HCT116 (cell line): ENCODE measurements at regions not wholly inside any gene's neighbourhood (a gene's known extent, or its start where the extent isn't known, plus 50 kb on each side); places are given as distances from the start of the nearest gene placed in this dataset.

Experiments used
- CEBPB ChIP-seq: IDR thresholded peaks from 2 replicates; pipeline ENCODE4 v1.6.1; 2012; ENCODE audit warnings: low read depth
- ELF1 ChIP-seq: IDR thresholded peaks from 2 replicates; pipeline ENCODE4 v1.6.1; 2012; ENCODE audit warnings: low read depth, borderline replicate concordance
- EZH2 ChIP-seq: fragments of 200-600 bp; sonication (generic); IDR thresholded peaks from 2 replicates; pipeline ENCODE4 v1.6.1; 2017; ENCODE audit warnings: antibody characterized with exemption, mixed run types
- FOSL1 ChIP-seq: IDR thresholded peaks from 2 replicates; pipeline ENCODE4 v1.6.1; 2012; ENCODE audit warnings: low read depth
- POLR2A ChIP-seq: IDR thresholded peaks from 2 replicates; pipeline ENCODE4 v1.7.0; 2011; ENCODE audit warnings: borderline replicate concordance; ENCODE audit not compliant: insufficient read depth, insufficient read length; ENCODE audit errors: extremely low read depth
- TCF7L2 ChIP-seq: IDR thresholded peaks from 2 replicates; pipeline ENCODE4 v1.7.0; 2011; ENCODE audit warnings: borderline replicate concordance, inconsistent platforms; ENCODE audit not compliant: insufficient read depth, insufficient read length; ENCODE audit errors: extremely low read depth
- YY1 ChIP-seq: IDR thresholded peaks from 2 replicates; pipeline ENCODE4 v1.6.1; 2011; ENCODE audit warnings: low read length, low read depth, moderate library complexity, mild to moderate bottlenecking; ENCODE audit not compliant: insufficient replicate concordance; ENCODE audit errors: extremely low read depth
- ZNF274 ChIP-seq: fragments of 200-500 bp; sonication (Bioruptor generic); IDR thresholded peaks from 2 replicates; pipeline ENCODE4 v1.6.1; 2014; ENCODE audit warnings: mild to moderate bottlenecking, low read depth, low read length, inconsistent platforms
- TF ChIP-seq, protein P1 (sequence below), 3 experiments: fragments of 200-600 bp in 1 of 3; sonication (generic) in 1 of 3; IDR thresholded peaks in 2 of 3; conservative IDR thresholded peaks in 1 of 3; 2 replicates each; pipeline ENCODE4 v1.5.1; 2012 to 2017; ENCODE audit warnings: low read depth in 2 of 3, low read length in 2 of 3, antibody characterized with exemption in 1 of 3, borderline replicate concordance in 1 of 3, control low read depth in 1 of 3, mild to moderate bottlenecking in 1 of 3, mixed read lengths in 1 of 3, mixed run types in 1 of 3, moderate library complexity in 1 of 3; ENCODE audit not compliant: insufficient read depth in 1 of 3
- TF ChIP-seq, protein P2 (sequence below): IDR thresholded peaks from 2 replicates; pipeline ENCODE4 v1.6.1; 2012; ENCODE audit warnings: low read depth
- TF ChIP-seq, protein P3 (sequence below): IDR thresholded peaks from 2 replicates; pipeline ENCODE4 v1.6.1; 2012
- TF ChIP-seq, protein P4 (sequence below): IDR thresholded peaks from 2 replicates; pipeline ENCODE4 v1.6.1; 2011; ENCODE audit warnings: mild to moderate bottlenecking, low read length, moderate library complexity; ENCODE audit not compliant: insufficient replicate concordance; ENCODE audit errors: extremely low read depth

DNA sequence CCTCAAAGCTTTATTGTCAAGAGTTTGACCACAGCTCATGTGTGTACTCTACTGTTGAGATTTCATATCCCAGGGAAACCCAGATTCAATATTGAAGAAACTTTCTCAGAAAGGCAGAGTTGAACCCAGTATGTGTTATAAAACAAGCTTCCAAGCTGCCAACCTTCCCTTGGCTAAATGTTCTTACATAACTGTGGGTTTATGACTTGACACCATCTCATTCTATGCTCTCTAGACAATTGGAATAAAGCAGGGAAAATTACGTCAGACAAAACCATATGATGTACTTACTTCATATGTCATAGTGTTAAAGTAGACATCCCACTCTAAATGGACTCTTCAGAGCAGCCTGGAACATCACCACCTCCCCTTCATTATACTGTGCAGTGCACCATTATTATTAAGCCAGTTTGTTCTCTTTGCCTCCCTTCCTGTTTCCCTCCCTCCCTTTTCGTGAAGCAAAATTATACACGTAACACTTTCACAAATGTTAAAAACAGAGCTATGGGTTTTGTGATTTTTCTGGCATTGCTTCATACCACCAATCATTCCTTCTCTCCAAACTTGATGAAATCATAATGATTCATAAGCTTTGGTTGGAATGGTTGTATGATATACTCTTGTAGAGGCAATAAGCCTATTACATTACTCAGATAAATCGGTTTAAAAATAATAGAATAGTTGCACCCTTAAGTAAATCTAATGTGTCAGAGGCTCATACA lies 507.2 kb downstream of the LTN1 start:
- TF ChIP-seq, protein P1, sequence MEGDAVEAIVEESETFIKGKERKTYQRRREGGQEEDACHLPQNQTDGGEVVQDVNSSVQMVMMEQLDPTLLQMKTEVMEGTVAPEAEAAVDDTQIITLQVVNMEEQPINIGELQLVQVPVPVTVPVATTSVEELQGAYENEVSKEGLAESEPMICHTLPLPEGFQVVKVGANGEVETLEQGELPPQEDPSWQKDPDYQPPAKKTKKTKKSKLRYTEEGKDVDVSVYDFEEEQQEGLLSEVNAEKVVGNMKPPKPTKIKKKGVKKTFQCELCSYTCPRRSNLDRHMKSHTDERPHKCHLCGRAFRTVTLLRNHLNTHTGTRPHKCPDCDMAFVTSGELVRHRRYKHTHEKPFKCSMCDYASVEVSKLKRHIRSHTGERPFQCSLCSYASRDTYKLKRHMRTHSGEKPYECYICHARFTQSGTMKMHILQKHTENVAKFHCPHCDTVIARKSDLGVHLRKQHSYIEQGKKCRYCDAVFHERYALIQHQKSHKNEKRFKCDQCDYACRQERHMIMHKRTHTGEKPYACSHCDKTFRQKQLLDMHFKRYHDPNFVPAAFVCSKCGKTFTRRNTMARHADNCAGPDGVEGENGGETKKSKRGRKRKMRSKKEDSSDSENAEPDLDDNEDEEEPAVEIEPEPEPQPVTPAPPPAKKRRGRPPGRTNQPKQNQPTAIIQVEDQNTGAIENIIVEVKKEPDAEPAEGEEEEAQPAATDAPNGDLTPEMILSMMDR (IDR thresholded peaks at IDR 0.05 in 2 of 3, conservative IDR thresholded peaks at IDR 0.05 in 1 of 3; ENCODE audit: borderline replicate concordance in 1 of 3, insufficient read depth in 1 of 3, low read depth in 2 of 3, low read length in 2 of 3): no peak
- TF ChIP-seq YY1 (no peak), EZH2 (no peak), POLR2A (no peak), ELF1 (no peak), ZNF274 (no peak), FOSL1 (no peak), TCF7L2 (no peak), CEBPB (no peak)
- TF ChIP-seq, protein P2, sequence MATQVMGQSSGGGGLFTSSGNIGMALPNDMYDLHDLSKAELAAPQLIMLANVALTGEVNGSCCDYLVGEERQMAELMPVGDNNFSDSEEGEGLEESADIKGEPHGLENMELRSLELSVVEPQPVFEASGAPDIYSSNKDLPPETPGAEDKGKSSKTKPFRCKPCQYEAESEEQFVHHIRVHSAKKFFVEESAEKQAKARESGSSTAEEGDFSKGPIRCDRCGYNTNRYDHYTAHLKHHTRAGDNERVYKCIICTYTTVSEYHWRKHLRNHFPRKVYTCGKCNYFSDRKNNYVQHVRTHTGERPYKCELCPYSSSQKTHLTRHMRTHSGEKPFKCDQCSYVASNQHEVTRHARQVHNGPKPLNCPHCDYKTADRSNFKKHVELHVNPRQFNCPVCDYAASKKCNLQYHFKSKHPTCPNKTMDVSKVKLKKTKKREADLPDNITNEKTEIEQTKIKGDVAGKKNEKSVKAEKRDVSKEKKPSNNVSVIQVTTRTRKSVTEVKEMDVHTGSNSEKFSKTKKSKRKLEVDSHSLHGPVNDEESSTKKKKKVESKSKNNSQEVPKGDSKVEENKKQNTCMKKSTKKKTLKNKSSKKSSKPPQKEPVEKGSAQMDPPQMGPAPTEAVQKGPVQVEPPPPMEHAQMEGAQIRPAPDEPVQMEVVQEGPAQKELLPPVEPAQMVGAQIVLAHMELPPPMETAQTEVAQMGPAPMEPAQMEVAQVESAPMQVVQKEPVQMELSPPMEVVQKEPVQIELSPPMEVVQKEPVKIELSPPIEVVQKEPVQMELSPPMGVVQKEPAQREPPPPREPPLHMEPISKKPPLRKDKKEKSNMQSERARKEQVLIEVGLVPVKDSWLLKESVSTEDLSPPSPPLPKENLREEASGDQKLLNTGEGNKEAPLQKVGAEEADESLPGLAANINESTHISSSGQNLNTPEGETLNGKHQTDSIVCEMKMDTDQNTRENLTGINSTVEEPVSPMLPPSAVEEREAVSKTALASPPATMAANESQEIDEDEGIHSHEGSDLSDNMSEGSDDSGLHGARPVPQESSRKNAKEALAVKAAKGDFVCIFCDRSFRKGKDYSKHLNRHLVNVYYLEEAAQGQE: no peak
- TF ChIP-seq, protein P3, sequence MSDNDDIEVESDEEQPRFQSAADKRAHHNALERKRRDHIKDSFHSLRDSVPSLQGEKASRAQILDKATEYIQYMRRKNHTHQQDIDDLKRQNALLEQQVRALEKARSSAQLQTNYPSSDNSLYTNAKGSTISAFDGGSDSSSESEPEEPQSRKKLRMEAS: no peak
- TF ChIP-seq, protein P4, sequence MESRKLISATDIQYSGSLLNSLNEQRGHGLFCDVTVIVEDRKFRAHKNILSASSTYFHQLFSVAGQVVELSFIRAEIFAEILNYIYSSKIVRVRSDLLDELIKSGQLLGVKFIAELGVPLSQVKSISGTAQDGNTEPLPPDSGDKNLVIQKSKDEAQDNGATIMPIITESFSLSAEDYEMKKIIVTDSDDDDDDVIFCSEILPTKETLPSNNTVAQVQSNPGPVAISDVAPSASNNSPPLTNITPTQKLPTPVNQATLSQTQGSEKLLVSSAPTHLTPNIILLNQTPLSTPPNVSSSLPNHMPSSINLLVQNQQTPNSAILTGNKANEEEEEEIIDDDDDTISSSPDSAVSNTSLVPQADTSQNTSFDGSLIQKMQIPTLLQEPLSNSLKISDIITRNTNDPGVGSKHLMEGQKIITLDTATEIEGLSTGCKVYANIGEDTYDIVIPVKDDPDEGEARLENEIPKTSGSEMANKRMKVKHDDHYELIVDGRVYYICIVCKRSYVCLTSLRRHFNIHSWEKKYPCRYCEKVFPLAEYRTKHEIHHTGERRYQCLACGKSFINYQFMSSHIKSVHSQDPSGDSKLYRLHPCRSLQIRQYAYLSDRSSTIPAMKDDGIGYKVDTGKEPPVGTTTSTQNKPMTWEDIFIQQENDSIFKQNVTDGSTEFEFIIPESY: no peak
